ENCODE measurements at regions not wholly inside any gene's neighbourhood (a gene's known extent, or its start where the extent isn't known, plus 50 kb on each side); places are given as distances from the start of the nearest gene placed in this dataset.

DNA sequence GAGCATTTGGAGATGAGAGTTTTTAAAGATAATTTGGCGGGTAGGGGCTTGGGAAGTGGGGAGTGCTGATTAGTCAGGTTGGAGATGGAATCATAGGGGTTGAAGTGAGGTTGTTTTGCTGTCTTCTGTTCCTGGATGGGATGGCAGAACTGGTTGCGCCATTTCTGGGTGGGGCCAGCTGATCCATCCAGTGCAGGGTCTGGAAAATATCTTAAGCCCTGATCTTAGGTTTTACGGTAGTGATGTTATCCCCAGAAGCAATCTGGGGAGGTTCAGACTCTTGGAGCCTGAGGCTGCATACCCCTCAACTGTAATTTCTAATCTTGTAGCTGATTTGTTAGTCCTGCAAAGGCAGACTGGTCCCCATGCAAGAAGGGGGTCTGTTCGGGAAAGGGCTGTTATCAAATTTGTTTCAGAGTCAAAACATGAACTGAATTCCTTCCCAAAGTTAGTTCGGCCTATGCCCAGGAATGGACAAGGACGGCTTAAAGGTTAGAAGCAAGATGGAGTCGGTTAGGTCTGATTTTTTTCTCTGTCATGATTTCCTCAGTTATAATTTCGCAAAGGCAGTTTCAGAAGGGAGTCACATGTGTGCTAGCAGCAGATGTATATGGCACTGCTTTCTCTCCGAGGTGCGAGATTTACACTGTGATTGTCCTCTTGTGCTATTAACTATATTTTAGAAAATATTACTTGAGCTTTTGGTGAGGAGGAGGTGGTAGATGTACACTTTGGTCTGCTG, 540.4 kb downstream of the EDEM1 start:
- intact Hi-C loops (cut with DNase I): no loop called here
- DNase-seq: no peak

DNA sequence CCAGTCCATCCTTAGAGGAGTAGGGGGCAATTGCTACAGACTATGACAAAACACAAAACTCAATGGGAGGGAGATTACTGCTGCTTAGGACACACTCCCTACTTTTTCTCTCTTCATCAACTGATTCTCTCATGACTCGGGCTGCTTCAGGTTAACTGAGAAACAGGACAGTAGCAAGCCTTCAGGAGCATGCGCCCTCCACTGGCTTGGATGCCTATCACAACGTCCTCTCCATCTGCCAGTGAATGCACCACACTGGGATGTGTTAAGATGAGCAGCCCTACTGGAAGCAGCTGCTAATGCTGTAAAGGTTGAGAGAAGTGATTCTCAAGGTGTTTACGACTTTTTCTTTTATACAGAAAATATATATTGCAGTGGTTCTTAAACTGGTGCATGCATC, 542.3 kb downstream of the EDEM1 start:
- intact Hi-C loops (cut with DNase I): no loop called here
- DNase-seq: no peak

DNA sequence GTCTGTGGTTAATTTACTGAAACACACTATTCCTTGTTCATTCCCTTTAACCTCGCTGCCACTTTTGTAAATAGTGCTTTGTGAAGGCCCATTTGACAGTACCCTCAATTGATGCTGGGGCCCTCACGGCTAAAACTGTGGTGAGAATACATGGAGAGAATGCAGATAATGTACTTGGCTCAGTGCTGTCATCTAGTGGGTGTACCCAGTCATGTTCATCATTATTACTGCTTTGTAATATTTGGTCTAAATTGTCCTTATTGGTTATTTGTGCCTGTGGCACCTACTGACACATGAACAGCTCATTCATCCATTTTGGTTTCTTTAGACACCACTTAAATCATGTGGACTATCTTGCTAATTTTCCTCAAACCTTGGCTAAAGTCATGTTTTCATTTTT, 543.6 kb downstream of the EDEM1 start:
- intact Hi-C loops (cut with DNase I): no loop called here
- DNase-seq: no peak

DNA sequence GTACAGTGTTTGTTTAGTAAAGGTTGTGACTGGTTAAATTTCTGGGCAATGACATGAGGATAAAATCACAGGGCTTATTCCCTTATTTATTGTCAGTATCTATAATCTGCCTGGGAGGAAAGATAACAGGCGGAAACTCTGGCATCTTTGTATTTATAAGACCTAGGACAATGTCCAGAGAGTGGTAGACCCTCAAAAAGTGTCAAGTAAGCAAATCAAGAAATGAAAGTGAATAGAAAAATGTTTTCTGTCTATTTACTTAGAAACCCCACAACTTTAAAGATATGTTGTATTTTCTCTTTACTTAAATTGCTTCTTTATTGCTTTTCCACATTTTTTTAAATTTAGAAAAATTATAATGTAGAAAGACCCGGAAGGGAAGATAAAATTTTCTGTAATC, 544.6 kb downstream of the EDEM1 start:
- no peak for DNase-seq
- intact Hi-C loops (cut with DNase I): no loop called here

DNA sequence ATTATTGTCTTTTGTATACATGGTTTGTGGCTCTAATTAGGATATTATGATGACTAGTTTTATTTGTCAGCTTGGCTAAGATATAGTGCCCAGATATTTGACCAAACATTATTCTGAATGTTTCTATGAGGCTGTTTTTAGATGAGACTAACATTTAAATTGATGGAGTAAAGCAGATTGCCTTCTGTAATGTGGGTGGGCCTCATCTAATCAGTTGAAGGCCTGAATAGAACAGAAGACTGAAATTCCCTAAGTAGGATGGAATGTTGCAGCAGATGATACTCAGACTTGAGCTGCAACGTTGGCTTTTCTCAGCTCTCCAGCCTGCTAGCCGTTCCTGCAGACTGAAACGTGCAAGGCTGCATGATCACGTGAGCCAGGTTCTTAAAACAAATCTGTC, 546.5 kb downstream of the EDEM1 start:
- intact Hi-C loops (cut with DNase I): no loop called here
- DNase-seq: no peak

DNA sequence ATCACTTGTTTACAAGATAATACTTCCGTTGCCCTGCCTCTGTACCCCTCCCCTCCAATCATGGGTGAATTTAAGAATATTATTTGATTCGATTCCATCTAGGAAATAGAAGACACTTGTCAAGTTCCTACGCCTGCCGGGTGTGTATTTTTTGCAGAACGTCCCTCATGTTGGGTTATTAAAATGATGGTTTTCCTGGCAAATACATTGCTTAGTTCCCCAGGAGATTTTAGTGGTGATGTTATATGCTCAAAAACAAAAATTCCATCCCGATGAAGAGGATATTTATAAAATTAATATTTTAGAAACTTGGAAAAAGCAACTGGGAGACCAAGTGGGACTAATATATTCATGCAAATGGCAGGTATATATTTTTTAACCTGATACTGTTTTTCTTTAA, 548.4 kb downstream of the EDEM1 start:
- DNase-seq: no peak
- intact Hi-C loops (cut with DNase I): no loop called here

DNA sequence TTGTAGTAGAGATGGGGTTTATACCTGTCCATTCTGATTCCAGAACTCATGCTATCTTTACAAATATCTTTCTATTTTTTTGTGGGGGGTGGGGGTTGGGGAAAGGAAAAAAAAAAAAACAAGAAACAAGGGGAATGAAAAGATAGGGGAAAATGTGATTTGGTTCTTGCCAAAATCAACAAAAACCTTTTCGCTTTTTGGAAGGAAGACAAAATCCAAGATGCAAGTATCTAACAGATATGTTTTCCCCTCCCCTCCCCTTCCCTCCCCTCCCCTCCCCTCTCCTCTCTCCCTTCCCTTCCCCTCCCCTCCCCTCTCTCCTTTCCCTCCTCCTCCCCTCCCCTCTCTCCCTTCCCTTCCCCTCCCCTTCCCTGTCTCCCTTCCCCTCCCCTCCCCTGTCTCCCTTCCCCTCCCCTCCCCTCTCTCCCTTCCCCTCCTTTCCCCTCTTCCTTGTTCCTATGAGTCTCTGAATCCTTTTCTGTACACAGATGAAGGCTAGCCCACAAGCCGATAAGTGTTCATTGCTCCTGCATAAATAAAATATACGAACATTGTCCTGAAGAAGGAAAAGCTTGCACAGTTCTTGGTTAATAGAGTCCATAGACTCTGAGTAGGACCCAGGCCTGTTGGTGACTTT, 551.9 kb downstream of the EDEM1 start:
- intact Hi-C loops (cut with DNase I): no loop called here
- no peak for DNase-seq

DNA sequence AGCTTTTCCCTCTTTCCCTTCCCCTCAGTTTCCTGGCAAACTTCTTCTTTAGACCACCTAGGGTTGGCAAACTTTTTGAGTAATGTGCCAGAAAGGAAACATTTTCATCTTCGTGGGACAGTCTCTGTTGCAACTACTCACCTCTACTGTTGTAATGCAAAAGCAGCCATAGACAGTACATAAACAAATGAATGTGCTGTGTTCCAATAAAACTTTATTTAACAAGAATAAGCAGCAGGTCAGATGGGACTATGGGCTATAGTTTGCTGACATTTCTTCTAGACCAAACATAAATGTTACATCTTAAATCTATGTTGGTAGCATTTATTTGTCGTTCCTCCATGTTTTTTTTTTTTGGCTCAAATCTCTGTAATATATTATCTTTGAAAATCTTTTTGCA, 552.4 kb downstream of the EDEM1 start:
- intact Hi-C loops (cut with DNase I): no loop called here
- no peak for DNase-seq

DNA sequence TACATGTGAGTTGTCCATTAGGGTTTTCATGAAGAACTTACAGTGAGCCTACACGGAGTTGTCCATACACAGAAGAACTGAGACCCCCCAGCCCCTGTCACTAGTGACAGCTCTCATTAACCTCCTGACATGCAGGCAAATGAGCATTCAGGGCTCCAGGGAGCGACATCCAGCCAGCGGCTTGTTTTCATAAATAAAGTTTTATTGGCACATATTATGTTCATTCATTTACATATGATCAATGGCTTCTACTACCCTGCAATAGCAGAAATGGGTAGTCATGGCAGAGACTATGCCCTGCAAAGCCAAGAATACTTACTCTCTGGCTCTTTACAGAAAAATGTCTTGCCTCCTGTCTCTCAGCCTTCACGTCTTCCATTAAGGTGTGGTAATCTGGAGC, 553.5 kb downstream of the EDEM1 start:
- DNase-seq: no peak
- intact Hi-C loops (cut with DNase I): no loop called here

DNA sequence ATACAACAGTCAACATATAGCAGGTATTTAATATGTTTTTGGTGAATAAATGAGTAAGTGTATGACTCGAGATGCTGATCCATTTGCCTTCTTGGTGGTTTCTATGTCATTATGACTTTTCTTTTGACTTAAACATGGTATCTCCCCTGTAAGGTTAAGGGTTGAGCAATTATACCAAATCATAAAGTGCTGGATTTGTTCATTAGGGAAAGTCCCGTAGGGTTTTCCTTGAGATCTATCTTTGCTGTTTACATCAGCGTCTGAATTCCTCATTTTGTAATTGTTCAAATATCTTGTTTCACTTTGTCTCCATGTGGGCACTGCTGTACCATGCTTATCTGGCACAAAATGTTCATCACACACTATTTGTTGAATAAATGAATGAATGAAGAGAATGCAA, 562.6 kb downstream of the EDEM1 start:
- DNase-seq: no peak

DNA sequence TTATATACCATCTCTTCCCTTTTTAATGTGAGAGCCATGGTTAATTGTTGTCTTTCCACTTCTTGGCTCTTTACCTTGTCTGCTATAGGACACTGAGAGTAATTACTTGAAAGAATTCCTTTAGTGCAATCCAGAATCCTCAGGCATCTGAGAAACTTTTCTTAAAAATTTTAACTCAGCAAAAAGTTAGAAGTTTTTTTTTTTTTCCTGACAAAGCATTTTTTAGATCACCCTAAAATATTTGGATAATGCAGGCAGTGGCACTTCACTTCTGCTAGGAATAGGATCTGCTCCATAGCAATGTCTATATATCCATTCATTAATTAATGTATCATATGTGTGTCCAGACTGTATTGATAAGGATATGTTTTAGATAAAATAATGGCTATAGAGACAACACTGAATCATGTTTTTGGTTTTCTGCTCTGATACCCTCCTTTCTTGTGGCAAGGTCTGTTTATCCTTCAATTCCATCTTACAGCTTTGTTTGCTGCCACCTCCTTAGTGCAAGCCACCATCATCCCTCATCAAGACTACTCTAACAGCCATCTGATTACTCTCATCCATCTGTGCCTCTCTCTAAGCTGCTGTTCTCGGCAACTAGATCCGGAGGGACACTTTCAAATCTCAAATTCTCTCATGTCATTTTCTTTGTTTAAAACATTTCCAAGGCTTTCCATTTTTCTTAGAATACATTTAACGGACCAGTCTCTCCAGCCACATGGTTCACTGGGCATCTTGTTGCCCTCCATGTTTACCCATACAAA, 563.5 kb downstream of the EDEM1 start:
- intact Hi-C loops (cut with DNase I): no loop called here
- DNase-seq: no peak

More for the DNA sequence above, 562.6 kb downstream of the EDEM1 start:
- intact Hi-C loops (cut with DNase I): no loop called here

DNA sequence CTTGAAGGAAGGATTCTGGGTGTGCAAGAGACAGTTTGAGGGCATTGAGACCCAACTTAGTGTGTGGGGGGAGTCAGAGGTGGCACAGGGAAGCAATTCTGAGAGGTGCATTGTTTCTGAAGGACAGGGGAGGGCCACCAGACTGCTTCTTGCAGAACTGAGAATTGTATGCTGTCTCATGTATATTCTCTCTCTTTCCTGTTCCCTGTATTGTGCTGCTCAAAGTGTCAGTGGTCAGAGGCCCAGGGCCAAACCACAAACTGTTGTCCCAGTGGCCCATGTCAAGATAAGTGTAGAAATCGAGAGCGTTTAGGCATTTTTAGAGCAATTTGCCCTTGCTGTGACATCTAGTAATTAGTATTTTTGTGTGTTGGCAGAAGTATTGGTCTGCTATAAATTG, 567.1 kb downstream of the EDEM1 start:
- intact Hi-C loops (cut with DNase I): no loop called here
- DNase-seq: no peak

DNA sequence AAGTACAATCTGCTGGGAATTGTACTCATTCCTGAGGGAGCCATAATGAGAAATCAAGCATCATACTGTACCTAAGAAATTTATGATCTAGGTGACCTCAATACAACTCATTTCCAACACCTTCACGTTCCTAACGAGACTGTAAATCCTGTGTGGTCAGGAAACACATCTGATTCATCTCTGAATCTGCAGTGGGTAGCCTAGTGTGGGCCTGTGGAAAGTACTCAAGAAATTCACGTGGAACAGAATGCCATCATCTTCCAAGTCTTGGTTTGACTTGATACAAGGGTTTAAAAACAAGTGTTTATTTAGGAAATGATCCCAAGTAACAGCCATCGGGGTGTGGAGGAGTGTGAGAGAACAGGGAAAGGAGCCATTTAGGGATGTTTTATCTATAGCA, 568.9 kb downstream of the EDEM1 start:
- no peak for DNase-seq
- intact Hi-C loops (cut with DNase I): no loop called here

DNA sequence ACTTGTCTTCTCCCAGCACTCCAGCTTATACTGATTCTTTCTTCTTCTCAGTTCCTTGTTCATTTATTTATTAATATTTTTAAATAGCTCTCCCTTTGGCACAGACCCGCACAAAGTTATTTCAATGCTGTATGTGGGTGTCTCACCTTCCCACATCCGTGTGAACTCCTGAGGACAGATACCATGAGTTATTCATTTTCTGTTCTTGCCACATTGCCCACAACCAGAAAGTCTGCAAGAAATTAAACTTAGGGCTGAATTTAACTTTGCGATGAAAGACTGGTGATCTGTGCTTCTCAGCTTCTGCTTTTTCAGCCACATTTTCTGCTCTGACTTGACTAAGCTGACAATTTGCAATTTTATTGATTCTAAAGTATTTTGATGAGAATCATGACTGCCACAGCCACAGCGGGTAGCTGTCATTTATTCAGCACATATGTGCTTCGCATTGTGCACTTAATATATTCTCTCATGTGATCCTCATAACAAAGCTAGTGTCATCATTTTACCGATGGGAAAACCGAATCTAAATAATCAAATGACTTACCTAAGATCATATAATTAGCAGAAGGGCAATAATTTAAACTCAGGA, 569.8 kb downstream of the EDEM1 start:
- intact Hi-C loops (cut with DNase I): no loop called here
- no peak for DNase-seq

DNA sequence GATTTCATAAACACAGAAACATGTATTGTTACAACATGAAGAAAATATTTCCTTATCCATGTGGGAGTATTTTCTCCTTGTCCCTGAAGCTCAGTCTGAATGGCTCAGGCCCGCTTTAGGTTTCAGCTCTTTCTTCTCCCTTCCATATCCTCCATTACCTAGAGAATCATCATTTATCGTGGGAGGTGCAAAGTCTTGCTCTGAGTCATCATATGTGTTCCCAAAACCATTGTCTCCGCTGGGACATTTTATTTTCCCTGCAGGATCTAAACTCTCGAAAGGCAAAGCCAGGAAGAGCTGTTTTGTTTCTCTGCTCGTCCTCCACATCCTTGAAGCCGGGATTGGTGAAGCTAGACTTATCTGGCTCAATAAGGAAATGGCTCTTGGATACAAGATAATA, 571.2 kb downstream of the EDEM1 start:
- intact Hi-C loops (cut with DNase I): no loop called here
- no peak for DNase-seq

DNA sequence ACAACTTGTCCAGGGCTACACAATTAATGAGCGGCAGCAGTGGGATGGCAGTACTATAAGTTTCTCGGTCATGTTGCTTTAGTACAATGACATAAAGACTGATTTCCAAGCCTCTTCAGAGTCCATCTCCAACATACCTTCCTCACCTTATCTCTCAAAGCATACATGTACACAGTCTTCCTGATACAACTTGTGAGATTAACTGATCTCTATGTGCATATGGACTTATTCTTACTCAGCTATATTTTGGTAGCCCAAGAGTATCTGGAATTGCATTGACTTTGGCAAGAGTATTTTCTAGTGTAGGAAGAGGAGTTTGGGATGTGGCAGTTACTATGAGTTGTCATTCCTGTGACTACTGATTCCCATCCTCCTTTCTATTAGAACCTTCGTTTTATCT, 575.0 kb downstream of the EDEM1 start:
- no peak for DNase-seq
- intact Hi-C loops (cut with DNase I): no loop called here

DNA sequence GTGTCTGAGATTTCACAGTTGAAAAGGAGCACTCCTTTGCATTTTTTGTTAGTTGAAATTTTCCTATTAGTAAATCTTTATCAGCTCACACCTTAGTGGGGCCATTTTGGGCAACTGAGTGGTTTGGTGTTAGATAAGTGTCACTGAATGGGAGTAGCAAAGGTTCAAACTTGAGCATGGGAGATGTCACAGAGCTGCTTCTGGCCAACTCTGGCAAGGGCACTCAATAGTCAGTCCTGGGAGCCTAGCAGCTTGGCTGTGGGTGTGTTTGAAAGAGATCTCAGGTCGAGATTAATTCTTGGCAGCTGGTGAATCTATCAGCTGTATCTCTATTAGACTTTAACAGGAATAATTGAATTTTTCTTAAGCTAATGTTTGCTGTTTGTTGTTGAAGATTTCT, 579.3 kb downstream of the EDEM1 start:
- no peak for DNase-seq
- intact Hi-C loops (cut with DNase I): no loop called here

DNA sequence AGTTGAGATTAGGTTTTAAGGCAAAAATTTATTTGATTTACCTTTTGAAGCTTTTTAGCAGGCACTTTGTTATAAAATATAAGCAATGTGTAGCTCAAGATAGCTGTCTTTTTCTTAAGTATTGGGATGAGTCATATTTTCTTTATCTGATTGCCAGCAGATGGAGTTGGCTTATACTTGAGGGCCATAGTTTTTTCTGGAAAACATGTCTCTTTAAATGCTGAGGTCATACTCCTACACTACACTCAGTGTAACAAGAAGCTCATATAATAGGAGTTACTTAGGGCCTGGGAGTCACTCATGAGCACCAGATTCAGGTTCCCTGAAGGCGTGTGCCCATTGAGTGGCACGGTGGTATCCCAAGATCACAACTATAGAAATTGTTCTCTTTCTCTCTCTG, 579.8 kb downstream of the EDEM1 start:
- DNase-seq: no peak
- intact Hi-C loops (cut with DNase I): no loop called here

DNA sequence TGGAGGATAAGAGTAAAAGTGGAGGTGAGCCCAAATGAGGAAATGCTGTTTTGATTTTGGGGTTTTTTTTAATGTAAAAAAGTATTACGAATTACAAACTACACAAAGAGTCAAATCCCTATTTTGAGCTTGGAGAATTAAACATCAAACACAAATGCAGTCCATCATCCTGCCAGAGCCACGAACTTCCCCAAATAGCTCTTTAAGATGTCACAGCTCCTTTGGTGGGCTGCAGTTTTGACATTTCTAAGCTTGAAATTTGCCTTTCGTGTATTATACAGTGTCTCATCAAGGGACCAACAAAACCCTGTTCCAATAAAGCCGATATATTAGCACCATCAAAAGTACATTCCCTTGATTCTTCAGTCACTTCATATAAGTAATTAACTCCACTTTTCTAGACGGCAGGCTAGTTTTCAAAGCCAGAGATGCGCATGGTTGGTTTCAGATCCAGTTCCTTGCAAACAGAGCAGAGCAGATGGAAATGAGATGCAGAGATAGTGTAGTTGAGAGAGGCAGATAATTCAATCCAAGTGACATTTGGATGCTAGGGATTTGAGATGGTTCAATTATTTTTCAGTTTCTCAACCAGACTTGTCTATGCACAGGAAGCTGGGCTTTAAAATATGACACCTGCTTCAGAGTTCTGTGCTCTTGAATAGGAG, 580.9 kb downstream of the EDEM1 start:
- intact Hi-C loops (cut with DNase I): no loop called here
- DNase-seq: no peak

DNA sequence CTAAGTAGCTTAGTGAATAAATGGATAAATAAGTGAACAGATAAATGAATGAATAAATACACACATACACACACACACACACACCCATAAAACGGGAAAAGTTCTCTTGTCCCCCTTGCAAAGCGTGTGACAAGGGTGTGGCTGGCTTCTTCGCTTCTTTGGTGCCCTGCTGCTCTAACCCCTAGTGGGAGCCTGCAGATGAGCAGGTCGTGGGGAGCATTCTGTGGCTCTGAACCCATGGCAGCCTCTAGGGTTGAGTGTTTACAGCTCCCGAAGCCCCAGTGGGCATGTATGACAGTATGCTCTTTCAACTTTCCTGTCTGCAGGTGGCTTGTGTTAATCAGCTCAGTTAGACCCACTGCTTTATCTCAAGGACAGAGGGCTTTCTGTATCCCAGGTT, 582.3 kb downstream of the EDEM1 start:
- DNase-seq: no peak
- intact Hi-C loops (cut with DNase I): no loop called here

DNA sequence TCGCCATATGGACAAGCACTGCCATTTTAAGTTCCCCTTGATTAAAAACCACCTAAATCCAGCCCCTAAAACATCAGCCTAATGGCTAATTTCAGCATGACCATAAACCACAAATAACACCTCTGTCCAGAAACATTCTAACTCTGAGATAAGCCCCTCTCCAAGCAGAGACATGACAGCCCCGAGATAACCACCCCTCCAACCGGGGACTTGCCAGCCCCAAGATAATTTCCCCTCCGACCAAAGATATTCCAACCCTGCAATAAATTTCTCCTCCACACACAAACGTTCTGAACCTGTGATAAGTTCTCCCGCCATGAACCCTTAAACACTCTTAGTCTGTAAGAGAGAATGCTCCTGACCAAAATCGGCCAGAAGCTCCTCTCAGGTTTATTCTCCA, 586.8 kb downstream of the EDEM1 start:
- DNase-seq: no peak
- intact Hi-C loops (cut with DNase I): no loop called here

All from posterior cingulate gyrus (tissue), 11 donors.